HCT116 (cell line): ENCODE measurements at regions not wholly inside any gene's neighbourhood (a gene's known extent, or its start where the extent isn't known, plus 50 kb on each side); places are given as distances from the start of the nearest gene placed in this dataset.

Experiments used
- ATAC-seq: fragments of 200-7000 bp; cut with Tn5 transposase; 2 replicates; pipeline ENCODE4 v1.9.1; 2020; ENCODE audit warnings: mild to moderate bottlenecking, moderate library complexity
- BruUV-seq: library from RNA; stranded (reverse); fragments of 400-500 nt; replicated peaks from 2 replicates; lab custom pipeline; 2021; lab: Mats Ljungman, UMichigan
- CTCF ChIA-PET: fragments of 300-600 bp; sonication (Branson Sonifier 250); formaldehyde crosslinking; loops from one replicate; lab custom pipeline; 2021; ENCODE audit warnings: antibody characterized with exemption; lab: Charles Lee
- POLR2A ChIA-PET: fragments of 300-600, 350-600 bp; sonication (Branson Sonifier 250); formaldehyde crosslinking; loops from one replicate; lab custom pipeline; 2021; ENCODE audit warnings: antibody characterized with exemption; lab: Charles Lee
- RAD21 ChIA-PET, 2 experiments: fragments of 300-600 bp; sonication (Branson Sonifier 250); formaldehyde crosslinking; loops; one replicate each; lab custom pipeline; 2023; ENCODE audit warnings: low total read pairs in 2 of 2; ENCODE audit not compliant: uncharacterized antibody in 2 of 2, unreplicated experiment in 2 of 2, low non-redundant PET in 1 of 2; lab: Charles Lee
- DNase-seq: peaks from one replicate; pipeline ENCODE4 v3.0.0-alpha.2; 2010; ENCODE audit warnings: low read depth, low spot score
- H2AFZ ChIP-seq: fragments of 200-600 bp; shearing (Covaris generic), sonication (generic); 2 replicates; pipeline ENCODE4 v1.6.1; 2017; ENCODE audit warnings: low read depth, mixed run types, mixed read lengths, antibody characterized with exemption, low read length; ENCODE audit not compliant: poor library complexity, severe bottlenecking
- H3K27ac ChIP-seq: 2 replicates; pipeline ENCODE4 v1.5.1; 2012; ENCODE audit warnings: low read depth, low read length
- H3K27me3 ChIP-seq: fragments of 200-600 bp; sonication (generic); 2 replicates; pipeline ENCODE4 v1.6.1; 2016; ENCODE audit warnings: mixed run types, low read length, mixed read lengths; ENCODE audit not compliant: insufficient read depth
- H3K36me3 ChIP-seq, 2 experiments: fragments of 200-500 bp in 1 of 2; fragments of 200-600 bp in 1 of 2; sonication (Bioruptor generic) in 1 of 2; sonication (generic) in 1 of 2; 2 replicates each; pipeline versions ENCODE4 v1.5.1 to v1.6.1; 2014 to 2016; ENCODE audit warnings: low read length in 2 of 2, inconsistent platforms in 1 of 2, mixed read lengths in 1 of 2, mixed run types in 1 of 2; ENCODE audit not compliant: insufficient read depth in 2 of 2, control insufficient read depth in 1 of 2
- H3K4me1 ChIP-seq, 2 experiments: fragments of 200-600 bp in 1 of 2; sonication (generic) in 1 of 2; 2 replicates each; pipeline versions ENCODE4 v1.5.1 to v1.6.1; 2012 to 2017; ENCODE audit warnings: low read length in 2 of 2, inconsistent platforms in 1 of 2, mild to moderate bottlenecking in 1 of 2, mixed read lengths in 1 of 2, mixed run types in 1 of 2, moderate library complexity in 1 of 2; ENCODE audit not compliant: insufficient read depth in 2 of 2, control insufficient read depth in 1 of 2
- H3K4me2 ChIP-seq: fragments of 200-600 bp; sonication (generic); 2 replicates; pipeline ENCODE4 v1.6.1; 2017; ENCODE audit warnings: mixed run types, low read length, mixed read lengths
- H3K4me3 ChIP-seq, 2 experiments: fragments of 200-600 bp in 1 of 2; sonication (generic) in 1 of 2; replicated peaks in 1 of 2; 2 replicates each; pipeline ENCODE4 v1.5.1; 2011 to 2016; ENCODE audit warnings: low read length in 2 of 2, control low read depth in 1 of 2, low read depth in 1 of 2, mild to moderate bottlenecking in 1 of 2, mixed read lengths in 1 of 2, mixed run types in 1 of 2
- H3K79me2 ChIP-seq: fragments of 200-600 bp; sonication (generic); 2 replicates; pipeline ENCODE4 v1.6.1; 2017; ENCODE audit warnings: mild to moderate bottlenecking, mixed run types, low read length, moderate library complexity, mixed read lengths; ENCODE audit not compliant: insufficient read depth
- H3K9ac ChIP-seq: fragments of 200-600 bp; sonication (generic); 2 replicates; pipeline ENCODE4 v1.6.1; 2016; ENCODE audit warnings: low read length, mixed read lengths
- H3K9me2 ChIP-seq: fragments of 200-600 bp; sonication (generic), shearing (Covaris generic); 2 replicates; pipeline ENCODE4 v1.6.1; 2017; ENCODE audit warnings: mixed run types, mild to moderate bottlenecking, moderate library complexity; ENCODE audit not compliant: insufficient read depth
- H3K9me3 ChIP-seq, 2 experiments: fragments of 200-500 bp in 1 of 2; fragments of 200-600 bp in 1 of 2; sonication (Bioruptor generic) in 1 of 2; sonication (generic) in 1 of 2; 2 replicates each; pipeline ENCODE4 v1.6.1; 2014 to 2017; ENCODE audit warnings: low read length in 2 of 2, mixed read lengths in 2 of 2, inconsistent platforms in 1 of 2, low read depth in 1 of 2, mild to moderate bottlenecking in 1 of 2, mixed run types in 1 of 2, moderate library complexity in 1 of 2; ENCODE audit not compliant: control insufficient read depth in 1 of 2, insufficient read depth in 1 of 2
- H4K20me1 ChIP-seq: fragments of 200-600 bp; sonication (generic), shearing (Covaris generic); 2 replicates; pipeline ENCODE4 v1.6.1; 2017; ENCODE audit warnings: mixed run types, mild to moderate bottlenecking, moderate library complexity; ENCODE audit not compliant: insufficient read depth
- CTCF ChIP-seq, 3 experiments: fragments of 200-600 bp in 1 of 3; sonication (generic) in 1 of 3; IDR thresholded peaks in 2 of 3; conservative IDR thresholded peaks in 1 of 3; 2 replicates each; pipeline ENCODE4 v1.5.1; 2012 to 2017; ENCODE audit warnings: low read depth in 2 of 3, low read length in 2 of 3, antibody characterized with exemption in 1 of 3, borderline replicate concordance in 1 of 3, control low read depth in 1 of 3, mild to moderate bottlenecking in 1 of 3, mixed read lengths in 1 of 3, mixed run types in 1 of 3, moderate library complexity in 1 of 3; ENCODE audit not compliant: insufficient read depth in 1 of 3
- EZH2phosphoT487 ChIP-seq: fragments of 200-600 bp; IDR thresholded peaks from 2 replicates; pipeline ENCODE4 v1.6.1; 2018; ENCODE audit warnings: antibody characterized with exemption, borderline replicate concordance
- POLR2AphosphoS5 ChIP-seq: IDR thresholded peaks from 2 replicates; pipeline ENCODE4 v1.6.1; 2011; ENCODE audit warnings: mild to moderate bottlenecking, low read depth, low read length, moderate library complexity
- SIN3A ChIP-seq: IDR thresholded peaks from 2 replicates; pipeline ENCODE4 v1.6.1; 2012; ENCODE audit warnings: low read depth
- SRF ChIP-seq: IDR thresholded peaks from 2 replicates; pipeline ENCODE4 v1.6.1; 2012; ENCODE audit warnings: low read depth
- TCF7L2 ChIP-seq: IDR thresholded peaks from 2 replicates; pipeline ENCODE4 v1.7.0; 2011; ENCODE audit warnings: borderline replicate concordance, inconsistent platforms; ENCODE audit not compliant: insufficient read depth, insufficient read length; ENCODE audit errors: extremely low read depth
- ZBTB33 ChIP-seq: IDR thresholded peaks from 2 replicates; pipeline ENCODE4 v1.6.1; 2011; ENCODE audit warnings: mild to moderate bottlenecking, low read length, moderate library complexity; ENCODE audit not compliant: insufficient replicate concordance; ENCODE audit errors: extremely low read depth
- intact Hi-C: fragments of 100-400 bp; cut with micrococcal nuclease; formaldehyde crosslinking; loops from 2 replicates; pipeline ENCODE4 v1.10.0; 2022

- Histone ChIP-seq H3K4me2 (no peak overlapping the region), H3K9me2 (no peaks in the 10 kb centered on the region), H3K9me3 (no peaks in the 10 kb centered on the region), H3K4me3 (no peak overlapping the region), H3K79me2 (no peaks in the 10 kb centered on the region), H3K9ac (no peak overlapping the region), H3K27ac (no peak overlapping the region), H3K36me3 (no peaks in the 10 kb centered on the region), H3K27me3 (no peaks in the 10 kb centered on the region), H4K20me1 (no peaks in the 10 kb centered on the region), H2AFZ (no peak overlapping the region), H3K4me1 (no peaks in the 10 kb centered on the region)
- no peak for ATAC-seq
- no peak for TF ChIP-seq POLR2AphosphoS5
- CTCF ChIA-PET = no interaction called here
- no peak for DNase-seq
- no TSS peak for BruUV-seq
- RAD21 ChIA-PET = no interaction called here
- POLR2A ChIA-PET = no interaction called here
- intact Hi-C loops = no loop called here
These were observed 138.0 kb upstream of the PGR start for GRCh38 chr11:101267654-101268053.

GRCh38 chr11:101264306-101264705 is 134.7 kb upstream of the PGR start:
- Histone ChIP-seq H3K27ac (no peak overlapping the region), H3K79me2 (no peaks in the 10 kb centered on the region), H3K9me2 (no peaks in the 10 kb centered on the region), H3K4me1 (no peaks in the 10 kb centered on the region), H4K20me1 (no peaks in the 10 kb centered on the region), H3K4me3 (no peak overlapping the region), H3K9ac (no peak overlapping the region)
- RAD21 ChIA-PET = no interaction called here
- no TSS peak for BruUV-seq
- no peak for ATAC-seq
- DNase-seq = no peak
- POLR2A ChIA-PET = no interaction called here
- CTCF ChIA-PET = no interaction called here
- TF ChIP-seq SRF (no peak), CTCF (IDR thresholded peaks at IDR 0.05 in 2 of 3, conservative IDR thresholded peaks at IDR 0.05 in 1 of 3; ENCODE audit: borderline replicate concordance in 1 of 3, insufficient read depth in 1 of 3, low read depth in 2 of 3, low read length in 2 of 3) (no peak), SIN3A (no peak), ZBTB33 (no peak), TCF7L2 (no peak), EZH2phosphoT487 (no peak)
- TF ChIP-seq, all 23 proteins: peak for 0
- Histone ChIP-seq H3K4me2 (no peak overlapping the region), H3K27me3 (no peaks in the 10 kb centered on the region), H3K36me3 (no peaks in the 10 kb centered on the region), H3K9me3 (no peaks in the 10 kb centered on the region), H2AFZ (no peak overlapping the region)
- intact Hi-C loops = no loop called here
